Activated B cell treated with CpG ODN at 0.5 μM for 24 hours (primary cell): ENCODE measurements at regions not wholly inside any gene's neighbourhood (a gene's known extent, or its start where the extent isn't known, plus 50 kb on each side); places are given as distances from the start of the nearest gene placed in this dataset.

Source experiments
- ATAC-seq: fragments of 200-7000 bp; cut with Tn5 transposase; one replicate; pipeline ENCODE4 v1.10.0; 2021; ENCODE audit warnings: low read depth, mild to moderate bottlenecking, moderate library complexity
- CTCF ChIA-PET: fragments of 350-600 bp; sonication (Branson Sonifier 250); formaldehyde crosslinking; loops from one replicate; lab custom pipeline; 2021; ENCODE audit warnings: antibody characterized with exemption; lab: Charles Lee
- POLR2A ChIA-PET: fragments of 350-600 bp; sonication (Branson Sonifier 250); formaldehyde crosslinking; loops from one replicate; lab custom pipeline; 2021; ENCODE audit warnings: antibody characterized with exemption; lab: Charles Lee
- DNase-seq: peaks from one replicate; pipeline ENCODE4 v3.0.0; 2022
- H3K27ac Mint-ChIP-seq: one replicate; pipeline ENCODE4 v1.8.0; 2020; ENCODE audit warnings: mixed read lengths
- H3K27me3 Mint-ChIP-seq: one replicate; pipeline ENCODE4 v1.8.0; 2021; ENCODE audit warnings: mixed read lengths
- H3K36me3 Mint-ChIP-seq: one replicate; pipeline ENCODE4 v1.8.0; 2021; ENCODE audit warnings: low read depth, mixed read lengths
- H3K4me1 Mint-ChIP-seq: one replicate; pipeline ENCODE4 v1.8.0; 2021; ENCODE audit warnings: mixed read lengths
- H3K4me3 Mint-ChIP-seq: one replicate; pipeline ENCODE4 v1.8.0; 2020; ENCODE audit warnings: mild to moderate bottlenecking, mixed read lengths
- H3K9me3 Mint-ChIP-seq: one replicate; pipeline ENCODE4 v1.8.0; 2020; ENCODE audit warnings: mixed read lengths
- intact Hi-C: fragments of 100-400 bp; cut with micrococcal nuclease; formaldehyde crosslinking; loops from one replicate; pipeline ENCODE4 v1.15.1; 2024
- TF ChIP-seq, protein P1 (sequence below): fragments of 200-600 bp; IDR thresholded peaks from one replicate; pipeline ENCODE4 v1.8.0; 2022; ENCODE audit warnings: antibody characterized with exemption, mild to moderate bottlenecking

DNA sequence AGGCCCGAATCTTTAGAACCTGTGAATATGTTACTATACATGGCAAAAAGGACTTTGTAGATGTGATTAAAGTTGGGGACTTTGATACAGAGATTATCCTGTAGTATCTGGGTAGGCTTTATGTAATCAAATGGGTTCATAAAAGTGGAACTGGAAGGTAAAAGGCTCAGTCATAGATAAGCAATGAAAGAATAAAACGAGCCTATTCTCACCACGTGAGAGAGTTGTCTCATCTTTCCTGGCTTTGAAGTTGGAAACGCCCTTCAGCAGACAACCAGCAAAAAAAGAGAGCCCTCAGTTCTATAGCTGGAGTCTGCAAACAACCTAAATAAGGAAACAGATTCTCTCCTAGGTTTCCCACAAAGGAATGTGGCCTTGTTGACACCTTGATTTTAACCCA lies 805.8 kb upstream of the DIAPH2 start:
- ATAC-seq (no peak), DNase-seq (no peak)
- intact Hi-C loops, result no loop called here
- H3K4me3 Mint-ChIP-seq, result no peak overlapping the region
- H3K36me3 Mint-ChIP-seq, result no peaks in the 10 kb centered on the region
- ChIA-PET CTCF (no interaction called here), POLR2A (no interaction called here)
- no peaks in the 10 kb centered on the region for H3K27me3 Mint-ChIP-seq
- no peaks in the 10 kb centered on the region for H3K4me1 Mint-ChIP-seq
- TF ChIP-seq, protein P1, sequence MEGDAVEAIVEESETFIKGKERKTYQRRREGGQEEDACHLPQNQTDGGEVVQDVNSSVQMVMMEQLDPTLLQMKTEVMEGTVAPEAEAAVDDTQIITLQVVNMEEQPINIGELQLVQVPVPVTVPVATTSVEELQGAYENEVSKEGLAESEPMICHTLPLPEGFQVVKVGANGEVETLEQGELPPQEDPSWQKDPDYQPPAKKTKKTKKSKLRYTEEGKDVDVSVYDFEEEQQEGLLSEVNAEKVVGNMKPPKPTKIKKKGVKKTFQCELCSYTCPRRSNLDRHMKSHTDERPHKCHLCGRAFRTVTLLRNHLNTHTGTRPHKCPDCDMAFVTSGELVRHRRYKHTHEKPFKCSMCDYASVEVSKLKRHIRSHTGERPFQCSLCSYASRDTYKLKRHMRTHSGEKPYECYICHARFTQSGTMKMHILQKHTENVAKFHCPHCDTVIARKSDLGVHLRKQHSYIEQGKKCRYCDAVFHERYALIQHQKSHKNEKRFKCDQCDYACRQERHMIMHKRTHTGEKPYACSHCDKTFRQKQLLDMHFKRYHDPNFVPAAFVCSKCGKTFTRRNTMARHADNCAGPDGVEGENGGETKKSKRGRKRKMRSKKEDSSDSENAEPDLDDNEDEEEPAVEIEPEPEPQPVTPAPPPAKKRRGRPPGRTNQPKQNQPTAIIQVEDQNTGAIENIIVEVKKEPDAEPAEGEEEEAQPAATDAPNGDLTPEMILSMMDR, result no peak
- H3K27ac Mint-ChIP-seq, result no peak overlapping the region
- peaks cover 8% of the 10 kb centered on the region for H3K9me3 Mint-ChIP-seq

DNA sequence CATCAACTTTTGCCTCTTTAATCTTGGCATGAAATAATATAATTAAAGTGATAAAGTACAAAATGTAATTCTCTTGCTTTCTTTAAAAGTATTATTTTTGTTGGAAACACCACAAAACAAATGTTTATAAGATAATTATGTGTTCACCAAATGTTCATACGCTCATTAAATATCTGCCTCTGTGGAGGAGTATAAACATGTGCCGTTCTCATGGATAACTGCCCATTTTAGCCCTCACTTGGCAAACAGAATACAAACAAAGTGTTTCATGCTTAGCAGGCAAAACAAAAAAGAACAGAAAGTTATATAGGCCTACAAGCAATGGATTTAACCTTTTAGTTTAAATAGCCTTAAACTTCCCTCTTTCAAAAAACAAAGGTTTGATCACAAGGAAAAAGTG lies 800.5 kb upstream of the DIAPH2 start:
- H3K4me1 Mint-ChIP-seq, result no peaks in the 10 kb centered on the region
- no peak for ATAC-seq
- no peaks in the 10 kb centered on the region for H3K27me3 Mint-ChIP-seq
- TF ChIP-seq, protein P1, result no peak
- no peak overlapping the region for H3K4me3 Mint-ChIP-seq
- H3K9me3 Mint-ChIP-seq, result no peaks in the 10 kb centered on the region
- intact Hi-C loops, result no loop called here
- CTCF ChIA-PET, result no interaction called here
- DNase-seq, result no peak
- POLR2A ChIA-PET, result no interaction called here
- H3K36me3 Mint-ChIP-seq, result no peaks in the 10 kb centered on the region
- H3K27ac Mint-ChIP-seq, result no peak overlapping the region

DNA sequence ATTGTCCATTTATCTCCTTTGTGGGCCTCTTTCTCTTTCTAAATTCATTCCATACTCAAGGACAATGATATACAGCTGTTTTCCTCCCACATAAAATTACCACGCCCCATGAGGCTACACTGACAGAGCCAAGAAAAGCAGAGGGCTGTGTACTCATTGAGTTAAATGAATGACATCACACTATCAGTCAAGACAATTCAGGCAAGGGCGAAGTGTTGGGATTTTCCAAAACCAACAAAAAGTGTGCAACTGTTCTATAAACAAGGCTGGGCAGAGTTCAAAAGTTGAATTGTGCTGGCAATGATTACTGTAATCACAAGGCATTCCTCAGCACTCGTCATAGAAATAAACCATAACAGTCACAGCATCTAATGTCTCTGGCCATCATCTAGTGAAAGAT lies 799.6 kb upstream of the DIAPH2 start:
- TF ChIP-seq, protein P1, result no peak
- ATAC-seq, result no peak
- no peak overlapping the region for H3K4me3 Mint-ChIP-seq
- intact Hi-C loops, result no loop called here
- DNase-seq, result no peak
- H3K4me1 Mint-ChIP-seq, result no peaks in the 10 kb centered on the region
- no peak overlapping the region for H3K27ac Mint-ChIP-seq
- no peaks in the 10 kb centered on the region for H3K27me3 Mint-ChIP-seq
- no peaks in the 10 kb centered on the region for H3K36me3 Mint-ChIP-seq
- no peaks in the 10 kb centered on the region for H3K9me3 Mint-ChIP-seq
- CTCF ChIA-PET, result no interaction called here
- POLR2A ChIA-PET, result no interaction called here

DNA sequence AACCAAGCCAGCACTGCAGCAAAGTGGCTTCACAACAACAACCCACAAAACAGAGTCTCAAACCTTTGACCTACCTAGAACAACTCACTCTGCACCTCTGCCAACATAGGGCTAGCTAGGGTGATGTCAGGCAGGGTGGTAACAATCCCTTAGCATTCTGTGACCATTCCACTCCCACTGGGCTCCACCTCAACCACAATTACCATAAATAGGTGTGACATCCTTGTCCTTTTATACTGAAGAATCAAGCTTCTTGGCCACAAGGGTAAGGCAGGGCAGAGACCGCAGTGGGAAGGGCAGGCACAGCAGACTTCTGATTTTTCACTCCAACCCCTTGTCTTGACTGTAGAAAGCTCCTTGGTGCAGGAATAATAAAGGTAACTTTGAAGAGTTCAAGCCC lies 795.4 kb upstream of the DIAPH2 start:
- ChIA-PET POLR2A (no interaction called here), CTCF (no interaction called here)
- TF ChIP-seq, protein P1, result no peak
- DNase-seq (no peak), ATAC-seq (no peak)
- Mint-ChIP-seq H3K27ac (no peak overlapping the region), H3K4me1 (no peaks in the 10 kb centered on the region), H3K4me3 (no peak overlapping the region), H3K27me3 (no peaks in the 10 kb centered on the region), H3K36me3 (no peaks in the 10 kb centered on the region), H3K9me3 (no peaks in the 10 kb centered on the region)
- intact Hi-C loops, result no loop called here

DNA sequence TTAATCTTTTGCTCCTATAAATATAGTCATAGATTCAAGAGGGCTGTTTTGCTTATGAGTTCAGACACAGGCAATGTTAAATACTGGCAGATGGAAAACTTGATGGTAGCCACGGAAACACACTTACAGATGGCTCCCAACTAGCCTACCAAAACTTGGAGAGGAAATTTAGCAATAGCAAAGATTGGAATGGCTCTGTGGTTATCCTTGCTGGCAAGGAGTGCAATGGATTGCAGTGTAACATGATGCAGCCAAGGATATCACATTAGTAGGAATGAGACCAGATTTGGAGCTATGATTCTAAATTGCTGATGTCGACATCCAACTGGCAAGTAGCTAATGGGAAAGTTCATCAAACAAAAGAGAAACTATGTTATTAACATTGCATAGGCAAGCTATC lies 791.0 kb upstream of the DIAPH2 start:
- intact Hi-C loops, result no loop called here
- H3K27ac Mint-ChIP-seq, result no peak overlapping the region
- no peaks in the 10 kb centered on the region for H3K4me1 Mint-ChIP-seq
- H3K36me3 Mint-ChIP-seq, result no peaks in the 10 kb centered on the region
- no peaks in the 10 kb centered on the region for H3K9me3 Mint-ChIP-seq
- H3K27me3 Mint-ChIP-seq, result no peaks in the 10 kb centered on the region
- ChIA-PET POLR2A (no interaction called here), CTCF (no interaction called here)
- TF ChIP-seq, protein P1, result no peak
- no peak for ATAC-seq
- DNase-seq, result no peak
- no peak overlapping the region for H3K4me3 Mint-ChIP-seq
